HG03565 (cell line): ENCODE measurements at regions not wholly inside any gene's neighbourhood (a gene's known extent, or its start where the extent isn't known, plus 50 kb on each side); places are given as distances from the start of the nearest gene placed in this dataset.
"Not testable (repeated sequence)": the region's sequence is repeated elsewhere in the genome, so short reads cannot be mapped to it uniquely, and the experiment has no call there.

Source experiments
- ATAC-seq: cut with Tn5 transposase; IDR thresholded peaks from one replicate; pipeline ENCODE4 v1.9.1; 2021; ENCODE audit warnings: mild to moderate bottlenecking, moderate library complexity; ENCODE audit not compliant: unreplicated experiment

GRCh38 chr2:87631402-87631801, 116.5 kb upstream of the PLGLB2 start:
- ATAC-seq = not testable (repeated sequence)

- not testable (repeated sequence) for ATAC-seq
Measured at GRCh38 chr2:87633287-87633963, 114.5 kb upstream of the PLGLB2 start.

GRCh38 chr2:87634106-87634505, 113.8 kb upstream of the PLGLB2 start:
- not testable (repeated sequence) for ATAC-seq

- ATAC-seq = not testable (repeated sequence)
Measured at GRCh38 chr2:87634971-87635650, 112.8 kb upstream of the PLGLB2 start.

GRCh38 chr2:87636246-87636645, 111.6 kb upstream of the PLGLB2 start:
- not testable (repeated sequence) for ATAC-seq

GRCh38 chr2:87636735-87637134, 111.2 kb upstream of the PLGLB2 start:
- ATAC-seq = not testable (repeated sequence)

GRCh38 chr2:87637249-87637990, 110.5 kb upstream of the PLGLB2 start:
- ATAC-seq = not testable (repeated sequence)

- not testable (repeated sequence) for ATAC-seq
Measured at GRCh38 chr2:87638114-87638807, 109.6 kb upstream of the PLGLB2 start.

GRCh38 chr2:87638872-87639271, 109.0 kb upstream of the PLGLB2 start:
- not testable (repeated sequence) for ATAC-seq

GRCh38 chr2:87639801-87640440, 108.0 kb upstream of the PLGLB2 start:
- not testable (repeated sequence) for ATAC-seq

GRCh38 chr2:87640961-87641563, 106.8 kb upstream of the PLGLB2 start:
- not testable (repeated sequence) for ATAC-seq

GRCh38 chr2:87643165-87643564, 104.7 kb upstream of the PLGLB2 start:
- ATAC-seq = not testable (repeated sequence)

- ATAC-seq = not testable (repeated sequence)
Measured at GRCh38 chr2:87647737-87648498, 100.0 kb upstream of the PLGLB2 start.

- not testable (repeated sequence) for ATAC-seq
Measured at GRCh38 chr2:87648815-87649214, 99.1 kb upstream of the PLGLB2 start.

GRCh38 chr2:87649871-87650270, 98.0 kb upstream of the PLGLB2 start:
- not testable (repeated sequence) for ATAC-seq

- ATAC-seq = not testable (repeated sequence)
Measured at GRCh38 chr2:87650837-87651236, 97.0 kb upstream of the PLGLB2 start.

- ATAC-seq = not testable (repeated sequence)
Measured at GRCh38 chr2:87651589-87651988, 96.3 kb upstream of the PLGLB2 start.

GRCh38 chr2:87653373-87653772, 94.5 kb upstream of the PLGLB2 start:
- ATAC-seq = not testable (repeated sequence)

- not testable (repeated sequence) for ATAC-seq
Measured at GRCh38 chr2:87654136-87654814, 93.6 kb upstream of the PLGLB2 start.
